ENCODE measurements at regions not wholly inside any gene's neighbourhood (a gene's known extent, or its start where the extent isn't known, plus 50 kb on each side); places are given as distances from the start of the nearest gene placed in this dataset.

GRCh38 chr1:14365301-14365988, 233.0 kb upstream of the KAZN start:
- ATAC-seq (ENCODE audit: insufficient read depth, low FRiP score) (no peak), DNase-seq (peak in 1 of 3 donors; percentile 34)
- Histone ChIP-seq H3K4me1 (ENCODE audit: control insufficient read depth in 5 of 5, insufficient read depth in 5 of 5, low read length in 5 of 5) (peaks cover 0 to 45% (median 15%) of the 10 kb centered on the region in 5 donors), H3K27ac (ENCODE audit: low read depth in 1 of 2, low read length in 1 of 2) (no peak overlapping the region), H3K9ac (ENCODE audit: insufficient read depth in 1 of 2, low read length in 2 of 2) (no peak overlapping the region), H3K36me3 (ENCODE audit: control insufficient read depth in 4 of 4, insufficient read depth in 4 of 4, low read length in 4 of 4) (no peaks in the 10 kb centered on the region), H3K4me3 (no peak overlapping the region), H3K27me3 (ENCODE audit: control insufficient read depth in 3 of 3, insufficient read depth in 3 of 3, low read length in 2 of 3) (no peaks in the 10 kb centered on the region), H3K9me3 (ENCODE audit: control insufficient read depth in 4 of 4, insufficient read depth in 3 of 4, low read length in 3 of 4) (peaks cover 0 to 7% (median 1%) of the 10 kb centered on the region in 4 donors)
- TF ChIP-seq, protein P1, sequence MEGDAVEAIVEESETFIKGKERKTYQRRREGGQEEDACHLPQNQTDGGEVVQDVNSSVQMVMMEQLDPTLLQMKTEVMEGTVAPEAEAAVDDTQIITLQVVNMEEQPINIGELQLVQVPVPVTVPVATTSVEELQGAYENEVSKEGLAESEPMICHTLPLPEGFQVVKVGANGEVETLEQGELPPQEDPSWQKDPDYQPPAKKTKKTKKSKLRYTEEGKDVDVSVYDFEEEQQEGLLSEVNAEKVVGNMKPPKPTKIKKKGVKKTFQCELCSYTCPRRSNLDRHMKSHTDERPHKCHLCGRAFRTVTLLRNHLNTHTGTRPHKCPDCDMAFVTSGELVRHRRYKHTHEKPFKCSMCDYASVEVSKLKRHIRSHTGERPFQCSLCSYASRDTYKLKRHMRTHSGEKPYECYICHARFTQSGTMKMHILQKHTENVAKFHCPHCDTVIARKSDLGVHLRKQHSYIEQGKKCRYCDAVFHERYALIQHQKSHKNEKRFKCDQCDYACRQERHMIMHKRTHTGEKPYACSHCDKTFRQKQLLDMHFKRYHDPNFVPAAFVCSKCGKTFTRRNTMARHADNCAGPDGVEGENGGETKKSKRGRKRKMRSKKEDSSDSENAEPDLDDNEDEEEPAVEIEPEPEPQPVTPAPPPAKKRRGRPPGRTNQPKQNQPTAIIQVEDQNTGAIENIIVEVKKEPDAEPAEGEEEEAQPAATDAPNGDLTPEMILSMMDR (IDR thresholded peaks at IDR 0.05; ENCODE audit: control extremely low read depth, extremely low read depth), result no peak
- 78 to 82% methylated on average over 13 of the region's 13 CpGs for WGBS, 2 donors

DNA sequence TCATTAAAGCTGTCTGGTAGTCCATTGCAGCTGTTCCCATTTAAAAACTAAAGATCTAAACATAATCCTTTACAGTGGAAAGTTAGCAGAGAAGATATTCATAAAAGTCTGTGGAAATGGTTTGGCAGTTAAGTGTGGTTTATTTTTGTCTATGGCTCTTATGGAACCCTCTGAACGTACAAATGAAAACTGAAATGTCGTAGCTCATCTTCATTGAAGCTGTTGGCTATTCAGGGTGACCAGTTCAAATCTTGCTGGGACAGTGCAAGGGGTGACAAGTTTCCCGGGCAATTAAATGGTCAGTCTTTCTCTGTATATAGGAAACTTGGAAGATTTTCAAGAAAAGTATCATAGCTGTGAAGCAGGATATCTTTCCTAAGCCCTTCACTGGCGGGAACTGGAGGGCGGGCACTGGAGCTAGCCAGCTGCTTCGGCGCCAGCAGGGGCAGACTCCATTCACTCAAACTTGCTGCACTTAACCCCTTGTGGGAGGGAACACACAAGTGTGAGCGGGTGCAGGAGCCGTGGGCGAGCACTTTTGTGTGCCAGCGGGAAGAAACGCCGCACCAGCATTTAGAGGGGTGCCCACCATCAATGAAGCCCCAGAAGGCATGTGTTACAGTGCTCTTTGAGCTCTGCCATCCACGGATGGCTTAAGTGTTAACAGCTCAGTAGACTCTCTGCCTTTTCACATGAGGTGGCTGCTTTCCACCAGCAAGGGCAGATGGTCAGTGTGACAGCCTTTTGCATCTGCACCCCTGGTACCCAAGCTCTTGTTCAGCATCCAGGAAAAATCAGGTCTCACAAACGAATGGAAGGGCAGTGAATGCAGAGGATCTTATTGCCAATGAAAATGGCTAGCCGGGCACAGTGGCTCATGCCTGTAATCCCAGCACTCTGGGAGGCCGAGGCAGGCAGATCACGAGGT, 232.1 kb upstream of the KAZN start:
- no peak for ATAC-seq (ENCODE audit: insufficient read depth, low FRiP score)
- no peak overlapping the region for H3K4me3 ChIP-seq
- peaks cover 0 to 7% (median 1%) of the 10 kb centered on the region in 4 donors for H3K9me3 ChIP-seq (ENCODE audit: control insufficient read depth in 4 of 4, insufficient read depth in 3 of 4, low read length in 3 of 4)
- no peaks in the 10 kb centered on the region for H3K27me3 ChIP-seq (ENCODE audit: control insufficient read depth in 3 of 3, insufficient read depth in 3 of 3, low read length in 2 of 3)
- TF ChIP-seq, protein P1 (IDR thresholded peaks at IDR 0.05; ENCODE audit: control extremely low read depth, extremely low read depth), result no peak
- H3K9ac ChIP-seq (ENCODE audit: insufficient read depth in 1 of 2, low read length in 2 of 2), result no peak overlapping the region
- H3K27ac ChIP-seq (ENCODE audit: low read depth in 1 of 2, low read length in 1 of 2), result no peak overlapping the region
- peaks cover 0 to 52% (median 15%) of the 10 kb centered on the region in 5 donors for H3K4me1 ChIP-seq (ENCODE audit: control insufficient read depth in 5 of 5, insufficient read depth in 5 of 5, low read length in 5 of 5)
- H3K36me3 ChIP-seq (ENCODE audit: control insufficient read depth in 4 of 4, insufficient read depth in 4 of 4, low read length in 4 of 4), result no peaks in the 10 kb centered on the region
- peak; percentile 83 to 92 (median 92) for DNase-seq
- 31 to 37% methylated on average over 18 of the region's 18 CpGs for WGBS, 2 donors

- no peaks in the 10 kb centered on the region for H3K27me3 ChIP-seq (ENCODE audit: control insufficient read depth in 3 of 3, insufficient read depth in 3 of 3, low read length in 2 of 3)
- 78 to 87% methylated on average over 5 of the region's 5 CpGs for WGBS, 2 donors
- ATAC-seq (ENCODE audit: insufficient read depth, low FRiP score) (no peak), DNase-seq (no peak)
- H3K9ac ChIP-seq (ENCODE audit: insufficient read depth in 1 of 2, low read length in 2 of 2), result no peak overlapping the region
- TF ChIP-seq, protein P1 (IDR thresholded peaks at IDR 0.05; ENCODE audit: control extremely low read depth, extremely low read depth), result no peak
- H3K36me3 ChIP-seq (ENCODE audit: control insufficient read depth in 4 of 4, insufficient read depth in 4 of 4, low read length in 4 of 4), result no peaks in the 10 kb centered on the region
- no peak overlapping the region for H3K27ac ChIP-seq (ENCODE audit: low read depth in 1 of 2, low read length in 1 of 2)
- H3K4me3 ChIP-seq, result no peak overlapping the region
- H3K4me1 ChIP-seq (ENCODE audit: control insufficient read depth in 5 of 5, insufficient read depth in 5 of 5, low read length in 5 of 5), result peaks cover 0 to 60% (median 15%) of the 10 kb centered on the region in 5 donors
- H3K9me3 ChIP-seq (ENCODE audit: control insufficient read depth in 4 of 4, insufficient read depth in 3 of 4, low read length in 3 of 4), result no peaks in the 10 kb centered on the region
Measured at GRCh38 chr1:14367451-14367850, 231.0 kb upstream of the KAZN start.
